ENCODE measurements at regions not wholly inside any gene's neighbourhood (a gene's known extent, or its start where the extent isn't known, plus 50 kb on each side); places are given as distances from the start of the nearest gene placed in this dataset.

DNA sequence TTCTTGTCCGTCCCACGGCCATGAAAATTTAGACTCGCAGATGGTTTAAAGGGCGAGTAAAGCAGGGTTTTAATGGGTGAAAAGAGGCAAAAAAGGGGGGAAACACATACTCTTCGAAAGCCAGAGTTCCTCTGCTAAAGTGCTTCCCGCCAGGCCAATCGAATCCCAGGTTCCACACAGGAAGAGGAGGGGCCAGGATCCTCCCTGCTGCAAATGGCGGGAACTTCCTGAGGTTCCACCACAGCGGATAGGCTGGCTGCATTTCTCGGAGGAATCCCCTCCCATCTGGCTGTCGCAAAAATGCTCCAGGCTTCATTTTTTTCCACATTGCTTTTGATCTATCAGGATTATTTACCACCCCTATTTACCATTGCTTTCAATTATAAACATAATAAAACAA lies 670.1 kb upstream of the CA10 start:
- H3K4me3 ChIP-seq (replicated peaks in 1 of 2; ENCODE audit: low read depth in 2 of 2, low read length in 2 of 2) = no peak overlapping the region
- TF ChIP-seq, protein P1, sequence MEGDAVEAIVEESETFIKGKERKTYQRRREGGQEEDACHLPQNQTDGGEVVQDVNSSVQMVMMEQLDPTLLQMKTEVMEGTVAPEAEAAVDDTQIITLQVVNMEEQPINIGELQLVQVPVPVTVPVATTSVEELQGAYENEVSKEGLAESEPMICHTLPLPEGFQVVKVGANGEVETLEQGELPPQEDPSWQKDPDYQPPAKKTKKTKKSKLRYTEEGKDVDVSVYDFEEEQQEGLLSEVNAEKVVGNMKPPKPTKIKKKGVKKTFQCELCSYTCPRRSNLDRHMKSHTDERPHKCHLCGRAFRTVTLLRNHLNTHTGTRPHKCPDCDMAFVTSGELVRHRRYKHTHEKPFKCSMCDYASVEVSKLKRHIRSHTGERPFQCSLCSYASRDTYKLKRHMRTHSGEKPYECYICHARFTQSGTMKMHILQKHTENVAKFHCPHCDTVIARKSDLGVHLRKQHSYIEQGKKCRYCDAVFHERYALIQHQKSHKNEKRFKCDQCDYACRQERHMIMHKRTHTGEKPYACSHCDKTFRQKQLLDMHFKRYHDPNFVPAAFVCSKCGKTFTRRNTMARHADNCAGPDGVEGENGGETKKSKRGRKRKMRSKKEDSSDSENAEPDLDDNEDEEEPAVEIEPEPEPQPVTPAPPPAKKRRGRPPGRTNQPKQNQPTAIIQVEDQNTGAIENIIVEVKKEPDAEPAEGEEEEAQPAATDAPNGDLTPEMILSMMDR (IDR thresholded peaks at IDR 0.05; ENCODE audit: low read depth, low read length) = no peak
- DNase-seq (ENCODE audit: low read depth in 2 of 2) = no peak

- TF ChIP-seq, protein P1 (IDR thresholded peaks at IDR 0.05; ENCODE audit: low read depth, low read length) = no peak
Measured at GRCh38 chr17:52827526-52827925, 669.0 kb upstream of the CA10 start.

GRCh38 chr17:52824542-52824941 lies 666.0 kb upstream of the CA10 start:
- H3K4me3 ChIP-seq (replicated peaks in 1 of 2; ENCODE audit: low read depth in 2 of 2, low read length in 2 of 2) = no peak overlapping the region
- TF ChIP-seq, protein P1 (IDR thresholded peaks at IDR 0.05; ENCODE audit: low read depth, low read length) = no peak
- DNase-seq (ENCODE audit: low read depth in 2 of 2) = no peak

More at GRCh38 chr17:52827526-52827925, 669.0 kb upstream of the CA10 start:
- no peak for DNase-seq (ENCODE audit: low read depth in 2 of 2)
- H3K4me3 ChIP-seq (replicated peaks in 1 of 2; ENCODE audit: low read depth in 2 of 2, low read length in 2 of 2) = no peak overlapping the region

DNA sequence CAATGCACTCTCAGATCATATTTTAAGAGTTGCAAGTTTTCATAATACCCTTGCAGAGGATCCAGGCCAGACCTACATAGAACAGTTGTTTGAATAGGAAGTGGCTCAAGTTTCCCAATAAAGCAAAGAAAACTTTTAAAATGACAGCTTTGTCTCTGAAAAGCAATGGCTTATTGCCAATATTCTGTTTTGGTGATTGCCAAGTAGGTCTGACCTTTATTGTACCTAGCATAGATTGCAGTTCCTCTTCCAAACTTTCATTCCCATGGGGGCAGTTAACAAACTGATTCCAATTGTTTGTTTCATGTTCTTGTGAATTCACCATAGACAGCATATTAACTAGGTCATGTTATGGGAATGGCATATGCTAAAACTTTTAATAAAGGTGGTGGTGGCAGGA lies 664.6 kb upstream of the CA10 start:
- TF ChIP-seq, protein P1 (IDR thresholded peaks at IDR 0.05; ENCODE audit: low read depth, low read length) = no peak
- no peak overlapping the region for H3K4me3 ChIP-seq (replicated peaks in 1 of 2; ENCODE audit: low read depth in 2 of 2, low read length in 2 of 2)
- peak in 1 of 2 donors; percentile 0 for DNase-seq (ENCODE audit: low read depth in 2 of 2)

DNA sequence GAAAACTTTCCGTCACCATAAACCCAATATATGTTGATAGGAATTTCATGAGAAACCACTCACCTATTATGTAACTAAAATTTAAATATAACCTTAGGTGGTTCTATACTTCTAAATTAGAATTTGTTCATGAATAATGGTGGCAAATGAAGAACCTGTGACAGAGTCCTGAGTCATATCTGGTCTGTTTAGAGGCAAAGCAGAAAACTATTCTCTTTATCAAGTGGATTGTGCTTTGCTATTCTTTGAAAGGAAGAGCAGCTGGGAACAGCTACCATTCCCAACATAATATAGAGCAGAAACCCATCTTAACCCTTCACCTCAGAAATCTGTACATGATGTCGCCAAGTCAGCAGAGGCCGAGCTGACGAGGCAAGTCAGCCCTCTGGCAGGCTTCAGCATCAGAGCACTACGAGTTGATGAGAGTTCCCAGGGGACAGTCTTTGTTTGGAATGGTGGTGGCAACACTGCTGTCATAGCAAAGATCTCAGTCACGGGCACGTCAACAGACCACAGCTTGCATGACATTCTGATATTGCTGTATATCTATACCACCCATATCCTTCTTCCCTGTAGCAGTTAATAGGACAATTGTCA lies 631.9 kb upstream of the CA10 start:
- H3K4me3 ChIP-seq (replicated peaks in 1 of 2; ENCODE audit: low read depth in 2 of 2, low read length in 2 of 2) = no peak overlapping the region
- peak; percentile 13 to 50 for DNase-seq (ENCODE audit: low read depth in 2 of 2)
- TF ChIP-seq, protein P1 (IDR thresholded peaks at IDR 0.05; ENCODE audit: low read depth, low read length) = no peak

GRCh38 chr17:52789829-52790228 lies 631.3 kb upstream of the CA10 start:
- TF ChIP-seq, protein P1 (IDR thresholded peaks at IDR 0.05; ENCODE audit: low read depth, low read length) = no peak
- DNase-seq (ENCODE audit: low read depth in 2 of 2) = peak; percentile 0 to 4
- H3K4me3 ChIP-seq (replicated peaks in 1 of 2; ENCODE audit: low read depth in 2 of 2, low read length in 2 of 2) = no peak overlapping the region

GRCh38 chr17:52776234-52776633 lies 617.7 kb upstream of the CA10 start:
- H3K4me3 ChIP-seq (replicated peaks in 1 of 2; ENCODE audit: low read depth in 2 of 2, low read length in 2 of 2) = no peak overlapping the region

More at GRCh38 chr17:52776234-52776633, 617.7 kb upstream of the CA10 start:
- DNase-seq (ENCODE audit: low read depth in 2 of 2) = no peak
- TF ChIP-seq, protein P1 (IDR thresholded peaks at IDR 0.05; ENCODE audit: low read depth, low read length) = no peak

Measured in cardiac fibroblast (primary cell).